ENCODE measurements at regions not wholly inside any gene's neighbourhood (a gene's known extent, or its start where the extent isn't known, plus 50 kb on each side); places are given as distances from the start of the nearest gene placed in this dataset.
A peak's percentile ranks its signal among the peaks of the same experiment; 100 is the strongest.

GRCh38 chrX:2583194-2584162 is 82.7 kb upstream of the DHRSX start:
- H3K27me3 ChIP-seq (ENCODE audit: control insufficient read depth, insufficient read depth, low read length), result peaks cover 50% of the 10 kb centered on the region
- H3K36me3 ChIP-seq (ENCODE audit: control insufficient read depth, low read depth, low read length), result no peaks in the 10 kb centered on the region
- no peak overlapping the region for H3K9ac ChIP-seq (ENCODE audit: low read length)
- H3K4me3 ChIP-seq (ENCODE audit: low read length), result peak overlapping the region; percentile 46
- no peak overlapping the region for H3K27ac ChIP-seq (ENCODE audit: low read length)
- peaks cover 15% of the 10 kb centered on the region for H3K4me1 ChIP-seq (ENCODE audit: control insufficient read depth, low read depth, low read length)
- H3K9me3 ChIP-seq (ENCODE audit: control insufficient read depth, low read depth, low read length), result no peaks in the 10 kb centered on the region

- Histone ChIP-seq H3K4me1 (ENCODE audit: control insufficient read depth, low read depth, low read length) (peaks cover 21% of the 10 kb centered on the region), H3K9me3 (ENCODE audit: control insufficient read depth, low read depth, low read length) (no peaks in the 10 kb centered on the region), H3K4me3 (ENCODE audit: low read length) (peak overlapping the region; percentile 46), H3K36me3 (ENCODE audit: control insufficient read depth, low read depth, low read length) (no peaks in the 10 kb centered on the region), H3K9ac (ENCODE audit: low read length) (no peak overlapping the region), H3K27ac (ENCODE audit: low read length) (no peak overlapping the region), H3K27me3 (ENCODE audit: control insufficient read depth, insufficient read depth, low read length) (peaks cover 50% of the 10 kb centered on the region)
Measured at GRCh38 chrX:2582667-2583066, 81.9 kb upstream of the DHRSX start.

GRCh38 chrX:2581296-2581695 is 80.5 kb upstream of the DHRSX start:
- Histone ChIP-seq H3K4me1 (ENCODE audit: control insufficient read depth, low read depth, low read length) (peaks cover 21% of the 10 kb centered on the region), H3K9ac (ENCODE audit: low read length) (no peak overlapping the region), H3K27me3 (ENCODE audit: control insufficient read depth, insufficient read depth, low read length) (peaks cover 48% of the 10 kb centered on the region), H3K36me3 (ENCODE audit: control insufficient read depth, low read depth, low read length) (no peaks in the 10 kb centered on the region), H3K27ac (ENCODE audit: low read length) (no peak overlapping the region), H3K9me3 (ENCODE audit: control insufficient read depth, low read depth, low read length) (no peaks in the 10 kb centered on the region), H3K4me3 (ENCODE audit: low read length) (no peak overlapping the region)

GRCh38 chrX:2578864-2579263 is 78.1 kb upstream of the DHRSX start:
- Histone ChIP-seq H3K9ac (ENCODE audit: low read length) (no peak overlapping the region), H3K36me3 (ENCODE audit: control insufficient read depth, low read depth, low read length) (no peaks in the 10 kb centered on the region), H3K4me1 (ENCODE audit: control insufficient read depth, low read depth, low read length) (peaks cover 7% of the 10 kb centered on the region), H3K4me3 (ENCODE audit: low read length) (no peak overlapping the region), H3K9me3 (ENCODE audit: control insufficient read depth, low read depth, low read length) (no peaks in the 10 kb centered on the region), H3K27ac (ENCODE audit: low read length) (no peak overlapping the region), H3K27me3 (ENCODE audit: control insufficient read depth, insufficient read depth, low read length) (peaks cover 28% of the 10 kb centered on the region)

GRCh38 chrX:2577844-2578466 is 77.2 kb upstream of the DHRSX start:
- Histone ChIP-seq H3K4me3 (ENCODE audit: low read length) (no peak overlapping the region), H3K36me3 (ENCODE audit: control insufficient read depth, low read depth, low read length) (no peaks in the 10 kb centered on the region), H3K27me3 (ENCODE audit: control insufficient read depth, insufficient read depth, low read length) (peaks cover 19% of the 10 kb centered on the region), H3K27ac (ENCODE audit: low read length) (no peak overlapping the region), H3K9me3 (ENCODE audit: control insufficient read depth, low read depth, low read length) (no peaks in the 10 kb centered on the region), H3K9ac (ENCODE audit: low read length) (no peak overlapping the region), H3K4me1 (ENCODE audit: control insufficient read depth, low read depth, low read length) (peaks cover 7% of the 10 kb centered on the region)

- Histone ChIP-seq H3K9ac (ENCODE audit: low read length) (no peak overlapping the region), H3K4me1 (ENCODE audit: control insufficient read depth, low read depth, low read length) (peaks cover 7% of the 10 kb centered on the region), H3K27ac (ENCODE audit: low read length) (no peak overlapping the region), H3K4me3 (ENCODE audit: low read length) (no peak overlapping the region), H3K27me3 (ENCODE audit: control insufficient read depth, insufficient read depth, low read length) (peaks cover 8% of the 10 kb centered on the region), H3K9me3 (ENCODE audit: control insufficient read depth, low read depth, low read length) (no peaks in the 10 kb centered on the region), H3K36me3 (ENCODE audit: control insufficient read depth, low read depth, low read length) (no peaks in the 10 kb centered on the region)
Measured at GRCh38 chrX:2576793-2577192, 76.0 kb upstream of the DHRSX start.

- Histone ChIP-seq H3K9ac (ENCODE audit: low read length) (no peak overlapping the region), H3K4me3 (ENCODE audit: low read length) (no peak overlapping the region), H3K36me3 (ENCODE audit: control insufficient read depth, low read depth, low read length) (no peaks in the 10 kb centered on the region), H3K9me3 (ENCODE audit: control insufficient read depth, low read depth, low read length) (no peaks in the 10 kb centered on the region), H3K4me1 (ENCODE audit: control insufficient read depth, low read depth, low read length) (peaks cover 7% of the 10 kb centered on the region), H3K27ac (ENCODE audit: low read length) (no peak overlapping the region), H3K27me3 (ENCODE audit: control insufficient read depth, insufficient read depth, low read length) (no peaks in the 10 kb centered on the region)
Measured at GRCh38 chrX:2574271-2574670, 73.5 kb upstream of the DHRSX start.

- Histone ChIP-seq H3K36me3 (ENCODE audit: control insufficient read depth, low read depth, low read length) (no peaks in the 10 kb centered on the region), H3K4me1 (ENCODE audit: control insufficient read depth, low read depth, low read length) (no peaks in the 10 kb centered on the region), H3K27ac (ENCODE audit: low read length) (no peak overlapping the region), H3K9ac (ENCODE audit: low read length) (no peak overlapping the region), H3K27me3 (ENCODE audit: control insufficient read depth, insufficient read depth, low read length) (no peaks in the 10 kb centered on the region), H3K9me3 (ENCODE audit: control insufficient read depth, low read depth, low read length) (no peaks in the 10 kb centered on the region), H3K4me3 (ENCODE audit: low read length) (no peak overlapping the region)
Measured at GRCh38 chrX:2572740-2573139, 72.0 kb upstream of the DHRSX start.

GRCh38 chrX:2568125-2568524 is 67.3 kb upstream of the DHRSX start:
- Histone ChIP-seq H3K27ac (ENCODE audit: low read length) (no peak overlapping the region), H3K9me3 (ENCODE audit: control insufficient read depth, low read depth, low read length) (no peaks in the 10 kb centered on the region), H3K36me3 (ENCODE audit: control insufficient read depth, low read depth, low read length) (no peaks in the 10 kb centered on the region), H3K4me1 (ENCODE audit: control insufficient read depth, low read depth, low read length) (no peaks in the 10 kb centered on the region), H3K27me3 (ENCODE audit: control insufficient read depth, insufficient read depth, low read length) (no peaks in the 10 kb centered on the region), H3K9ac (ENCODE audit: low read length) (no peak overlapping the region), H3K4me3 (ENCODE audit: low read length) (no peak overlapping the region)

GRCh38 chrX:2566055-2566454 is 65.3 kb upstream of the DHRSX start:
- Histone ChIP-seq H3K9ac (ENCODE audit: low read length) (no peak overlapping the region), H3K4me1 (ENCODE audit: control insufficient read depth, low read depth, low read length) (no peaks in the 10 kb centered on the region), H3K9me3 (ENCODE audit: control insufficient read depth, low read depth, low read length) (no peaks in the 10 kb centered on the region), H3K27me3 (ENCODE audit: control insufficient read depth, insufficient read depth, low read length) (no peaks in the 10 kb centered on the region), H3K27ac (ENCODE audit: low read length) (no peak overlapping the region), H3K4me3 (ENCODE audit: low read length) (no peak overlapping the region), H3K36me3 (ENCODE audit: control insufficient read depth, low read depth, low read length) (no peaks in the 10 kb centered on the region)

- H3K36me3 ChIP-seq (ENCODE audit: control insufficient read depth, low read depth, low read length), result no peaks in the 10 kb centered on the region
- H3K4me3 ChIP-seq (ENCODE audit: low read length), result no peak overlapping the region
- H3K27me3 ChIP-seq (ENCODE audit: control insufficient read depth, insufficient read depth, low read length), result no peaks in the 10 kb centered on the region
- H3K9ac ChIP-seq (ENCODE audit: low read length), result no peak overlapping the region
- no peaks in the 10 kb centered on the region for H3K9me3 ChIP-seq (ENCODE audit: control insufficient read depth, low read depth, low read length)
- no peak overlapping the region for H3K27ac ChIP-seq (ENCODE audit: low read length)
- no peaks in the 10 kb centered on the region for H3K4me1 ChIP-seq (ENCODE audit: control insufficient read depth, low read depth, low read length)
Measured at GRCh38 chrX:2561456-2561855, 60.7 kb upstream of the DHRSX start.

- H3K27me3 ChIP-seq (ENCODE audit: control insufficient read depth, insufficient read depth, low read length), result no peaks in the 10 kb centered on the region
- H3K4me1 ChIP-seq (ENCODE audit: control insufficient read depth, low read depth, low read length), result no peaks in the 10 kb centered on the region
- H3K27ac ChIP-seq (ENCODE audit: low read length), result no peak overlapping the region
- no peaks in the 10 kb centered on the region for H3K36me3 ChIP-seq (ENCODE audit: control insufficient read depth, low read depth, low read length)
- no peak overlapping the region for H3K9ac ChIP-seq (ENCODE audit: low read length)
- H3K4me3 ChIP-seq (ENCODE audit: low read length), result no peak overlapping the region
- no peaks in the 10 kb centered on the region for H3K9me3 ChIP-seq (ENCODE audit: control insufficient read depth, low read depth, low read length)
Measured at GRCh38 chrX:2559124-2559523, 58.3 kb upstream of the DHRSX start.
